ENCODE measurements at regions not wholly inside any gene's neighbourhood (a gene's known extent, or its start where the extent isn't known, plus 50 kb on each side); places are given as distances from the start of the nearest gene placed in this dataset.
A peak's percentile ranks its signal among the peaks of the same experiment; 100 is the strongest.

DNA sequence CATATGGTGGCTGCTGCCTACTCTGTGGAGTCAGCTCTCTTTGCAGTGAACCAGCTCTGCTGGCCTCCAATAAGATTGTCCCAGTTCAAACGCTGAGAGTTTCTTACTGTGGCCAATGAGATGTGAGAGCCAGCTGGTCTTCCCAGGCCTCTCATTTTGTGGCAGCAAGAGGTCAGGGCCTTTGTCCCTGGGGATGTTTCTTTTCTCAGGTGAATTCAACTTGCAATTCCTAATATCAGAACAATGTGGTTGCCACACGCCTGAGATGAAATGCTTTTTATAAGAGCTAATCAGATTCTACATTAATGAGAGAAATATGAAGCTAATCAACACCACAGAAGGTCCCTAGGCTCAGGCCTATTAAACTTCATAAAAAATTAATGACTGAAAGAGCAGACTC is 660.1 kb upstream of the CAMK1G start:
- no peaks in the 10 kb centered on the region for H3K9me3 ChIP-seq
- H3K4me1 ChIP-seq: no peaks in the 10 kb centered on the region
- WGBS: 74% methylated on average over 2 of the region's 2 CpGs
- intact Hi-C loops (cut with DNase I): no loop called here
- TF ChIP-seq EP300 (IDR thresholded peaks at IDR 0.05) (no peak), POLR2A (IDR thresholded peaks at IDR 0.05; ENCODE audit: low read depth) (no peak), POLR2AphosphoS5 (IDR thresholded peaks at IDR 0.05) (no peak)
- TF ChIP-seq, protein P1, sequence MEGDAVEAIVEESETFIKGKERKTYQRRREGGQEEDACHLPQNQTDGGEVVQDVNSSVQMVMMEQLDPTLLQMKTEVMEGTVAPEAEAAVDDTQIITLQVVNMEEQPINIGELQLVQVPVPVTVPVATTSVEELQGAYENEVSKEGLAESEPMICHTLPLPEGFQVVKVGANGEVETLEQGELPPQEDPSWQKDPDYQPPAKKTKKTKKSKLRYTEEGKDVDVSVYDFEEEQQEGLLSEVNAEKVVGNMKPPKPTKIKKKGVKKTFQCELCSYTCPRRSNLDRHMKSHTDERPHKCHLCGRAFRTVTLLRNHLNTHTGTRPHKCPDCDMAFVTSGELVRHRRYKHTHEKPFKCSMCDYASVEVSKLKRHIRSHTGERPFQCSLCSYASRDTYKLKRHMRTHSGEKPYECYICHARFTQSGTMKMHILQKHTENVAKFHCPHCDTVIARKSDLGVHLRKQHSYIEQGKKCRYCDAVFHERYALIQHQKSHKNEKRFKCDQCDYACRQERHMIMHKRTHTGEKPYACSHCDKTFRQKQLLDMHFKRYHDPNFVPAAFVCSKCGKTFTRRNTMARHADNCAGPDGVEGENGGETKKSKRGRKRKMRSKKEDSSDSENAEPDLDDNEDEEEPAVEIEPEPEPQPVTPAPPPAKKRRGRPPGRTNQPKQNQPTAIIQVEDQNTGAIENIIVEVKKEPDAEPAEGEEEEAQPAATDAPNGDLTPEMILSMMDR (IDR thresholded peaks at IDR 0.05): no peak
- peak; percentile 74 for DNase-seq (ENCODE audit: extremely low spot score)
- no peak overlapping the region for H3K27ac ChIP-seq (replicated peaks in 1 of 4)
- H3K36me3 ChIP-seq: no peaks in the 10 kb centered on the region
- peaks cover 0 to 3% (median 0%) of the 10 kb centered on the region in 4 donors for H3K27me3 ChIP-seq
- H3K4me3 ChIP-seq: no peak overlapping the region

DNA sequence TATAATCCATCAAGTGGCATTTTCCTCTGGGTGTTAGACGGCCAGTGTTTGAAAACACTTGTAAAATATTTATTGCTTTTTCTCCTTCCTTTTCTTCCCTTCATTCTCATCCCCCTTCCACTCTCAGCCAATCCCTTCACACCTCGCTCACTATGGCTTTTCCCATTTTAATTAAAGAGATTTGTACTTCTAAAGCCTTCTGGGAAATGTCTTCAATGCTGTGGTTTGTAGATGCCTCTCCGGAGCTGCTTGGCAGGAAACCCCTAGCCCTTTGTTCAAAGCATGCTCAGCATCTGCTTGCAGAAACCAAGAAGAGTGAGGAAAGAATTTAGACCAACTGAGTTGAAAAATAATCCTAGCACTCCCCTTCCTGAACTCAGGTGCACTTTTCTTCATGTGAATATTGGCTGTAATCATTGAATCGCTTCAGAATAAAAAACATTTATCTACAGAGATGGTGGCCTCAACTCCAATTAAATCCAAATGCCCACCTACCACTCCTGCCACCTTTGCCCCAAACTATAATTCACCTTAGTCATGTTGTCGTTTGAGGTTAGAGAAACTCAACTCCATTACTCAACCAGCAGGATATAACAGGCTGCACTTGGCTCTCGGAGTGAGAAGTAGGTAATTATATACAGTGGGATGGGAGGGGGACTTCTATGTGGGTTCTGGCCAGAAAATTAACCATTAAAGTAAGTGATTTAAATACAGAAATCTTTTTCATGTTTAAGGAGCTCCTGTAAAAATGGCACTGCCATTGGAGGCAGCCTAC is 659.4 kb upstream of the CAMK1G start:
- Histone ChIP-seq H3K4me3 (no peak overlapping the region), H3K27ac (replicated peaks in 1 of 4) (no peak overlapping the region), H3K36me3 (no peaks in the 10 kb centered on the region), H3K4me1 (no peaks in the 10 kb centered on the region), H3K9me3 (no peaks in the 10 kb centered on the region), H3K27me3 (peaks cover 0 to 3% (median 0%) of the 10 kb centered on the region in 4 donors)
- intact Hi-C loops (cut with DNase I): no loop called here
- DNase-seq (ENCODE audit: extremely low spot score): no peak
- TF ChIP-seq, protein P1 (IDR thresholded peaks at IDR 0.05): no peak
- TF ChIP-seq EP300 (IDR thresholded peaks at IDR 0.05) (no peak), POLR2A (IDR thresholded peaks at IDR 0.05; ENCODE audit: low read depth) (no peak), POLR2AphosphoS5 (IDR thresholded peaks at IDR 0.05) (no peak)
- 51% methylated on average over 6 of the region's 6 CpGs for WGBS

GRCh38 chr1:208924928-208925327 is 658.6 kb upstream of the CAMK1G start:
- no peak for TF ChIP-seq POLR2AphosphoS5 (IDR thresholded peaks at IDR 0.05)
- TF ChIP-seq, protein P1 (IDR thresholded peaks at IDR 0.05): no peak
- no peak for TF ChIP-seq EP300 (IDR thresholded peaks at IDR 0.05)
- no peak for TF ChIP-seq POLR2A (IDR thresholded peaks at IDR 0.05; ENCODE audit: low read depth)
- Histone ChIP-seq H3K4me1 (no peaks in the 10 kb centered on the region), H3K9me3 (no peaks in the 10 kb centered on the region), H3K4me3 (no peak overlapping the region), H3K27me3 (peaks cover 0 to 3% (median 0%) of the 10 kb centered on the region in 4 donors), H3K36me3 (no peaks in the 10 kb centered on the region), H3K27ac (replicated peaks in 1 of 4) (no peak overlapping the region)
- no peak for DNase-seq (ENCODE audit: extremely low spot score)
- intact Hi-C loops (cut with DNase I): no loop called here
- 41% methylated on average over 5 of the region's 5 CpGs for WGBS

DNA sequence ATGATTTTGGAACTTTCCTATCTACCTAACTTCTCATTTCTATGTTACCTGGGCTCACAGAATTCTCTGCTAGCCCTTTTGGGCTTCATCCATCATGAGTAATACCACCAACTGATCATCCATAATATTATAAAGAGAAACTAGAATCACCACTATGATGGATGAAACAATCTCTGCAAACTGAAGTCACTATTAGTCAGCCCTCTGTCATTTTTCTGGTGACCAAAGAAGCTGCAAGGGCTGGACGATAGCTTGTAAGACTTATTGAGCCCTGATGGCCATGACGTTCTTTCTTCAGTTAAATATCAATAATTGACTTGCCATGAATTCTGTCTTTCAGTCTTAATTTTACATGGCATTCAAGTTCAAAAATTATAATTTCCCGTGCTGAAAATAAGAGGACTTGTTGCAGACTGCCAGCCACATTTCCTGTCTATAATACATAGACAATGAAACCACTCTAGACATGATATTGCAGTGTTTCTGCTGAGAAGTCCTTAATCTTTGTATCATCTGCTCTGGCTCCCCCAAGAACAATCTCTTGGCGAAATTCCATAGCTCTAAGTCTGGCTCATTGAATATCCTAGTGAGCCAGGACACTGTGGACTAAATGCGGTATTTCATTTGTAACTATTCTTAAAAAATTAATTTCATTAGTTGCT is 655.0 kb upstream of the CAMK1G start:
- Histone ChIP-seq H3K4me1 (no peaks in the 10 kb centered on the region), H3K9me3 (no peaks in the 10 kb centered on the region), H3K4me3 (no peak overlapping the region), H3K36me3 (no peaks in the 10 kb centered on the region), H3K27me3 (peaks cover 0 to 3% (median 0%) of the 10 kb centered on the region in 4 donors), H3K27ac (replicated peaks in 1 of 4) (no peak overlapping the region)
- intact Hi-C loops (cut with DNase I): no loop called here
- TF ChIP-seq POLR2AphosphoS5 (IDR thresholded peaks at IDR 0.05) (no peak), EP300 (IDR thresholded peaks at IDR 0.05) (no peak), POLR2A (IDR thresholded peaks at IDR 0.05; ENCODE audit: low read depth) (no peak)
- TF ChIP-seq, protein P1 (IDR thresholded peaks at IDR 0.05): no peak
- DNase-seq (ENCODE audit: extremely low spot score): peak; percentile 10
- WGBS: 80% methylated on average over 5 of the region's 5 CpGs
